SK-N-SH (cell line): ENCODE measurements at regions not wholly inside any gene's neighbourhood (a gene's known extent, or its start where the extent isn't known, plus 50 kb on each side); places are given as distances from the start of the nearest gene placed in this dataset.

Source experiments
- CTCF ChIA-PET: fragments of 300-600, 350-600 bp; formaldehyde crosslinking; extraction: SDS; loops from one replicate; lab custom pipeline; 2021; lab: Yijun Ruan, JAX
- POLR2A ChIA-PET: fragments of 350-600 bp; sonication (Branson Sonifier 250); formaldehyde crosslinking; extraction: SDS; loops from one replicate; lab custom pipeline; 2020; ENCODE audit warnings: antibody characterized with exemption, inconsistent platforms; lab: Yijun Ruan, JAX
- DNase-seq: peaks from one replicate; pipeline ENCODE4 v3.0.0; 2012
- H2AFZ ChIP-seq: fragments of 200-600 bp; sonication (generic); 2 replicates; pipeline ENCODE4 v1.8.1; 2016; ENCODE audit warnings: antibody characterized with exemption, mild to moderate bottlenecking, low read depth
- H3F3A ChIP-seq: fragments of 200-600 bp; sonication (generic); replicated peaks from 2 replicates; pipeline ENCODE3; 2016; ENCODE audit warnings: antibody characterized with exemption, mild to moderate bottlenecking; ENCODE audit not compliant: insufficient read depth
- H3K27ac ChIP-seq, 2 experiments: fragments of 200-500 bp in 1 of 2; fragments of 200-600 bp in 1 of 2; sonication (Bioruptor generic) in 1 of 2; sonication (generic), shearing (Covaris generic) in 1 of 2; 2 replicates each; pipeline versions ENCODE4 v1.5.1 to v1.6.1; 2014 to 2016; ENCODE audit warnings: low read depth in 2 of 2, inconsistent platforms in 1 of 2, low read length in 1 of 2, mild to moderate bottlenecking in 1 of 2, mixed read lengths in 1 of 2
- H3K27me3 ChIP-seq: fragments of 200-600 bp; sonication (generic), shearing (Covaris generic); 2 replicates; pipeline ENCODE4 v1.6.1; 2016; ENCODE audit warnings: mixed run types; ENCODE audit not compliant: insufficient read depth
- H3K36me3 ChIP-seq, 2 experiments: fragments of 200-500 bp in 1 of 2; fragments of 200-600 bp in 1 of 2; sonication (Bioruptor generic) in 1 of 2; sonication (generic) in 1 of 2; replicated peaks in 1 of 2; 2 replicates each; pipeline versions ENCODE3 to v1.5.1; 2014 to 2016; ENCODE audit warnings: low read length in 1 of 2, mild to moderate bottlenecking in 1 of 2; ENCODE audit not compliant: insufficient read depth in 2 of 2, control insufficient read depth in 1 of 2
- H3K4me1 ChIP-seq, 2 experiments: fragments of 200-500 bp in 1 of 2; fragments of 200-600 bp in 1 of 2; sonication (Bioruptor generic) in 1 of 2; sonication (generic), shearing (Covaris generic) in 1 of 2; 2 replicates each; pipeline versions ENCODE4 v1.5.1 to v1.6.1; 2014 to 2016; ENCODE audit warnings: low read depth in 1 of 2, low read length in 1 of 2, mixed run types in 1 of 2; ENCODE audit not compliant: insufficient read depth in 2 of 2, control insufficient read depth in 1 of 2
- H3K4me2 ChIP-seq: fragments of 200-600 bp; sonication (generic), shearing (Covaris generic); 2 replicates; pipeline ENCODE4 v1.6.1; 2017; ENCODE audit warnings: mixed run types
- H3K4me3 ChIP-seq, 2 experiments: fragments of 200-500 bp in 1 of 2; fragments of 200-600 bp in 1 of 2; sonication (Bioruptor generic) in 1 of 2; sonication (generic), shearing (Covaris generic) in 1 of 2; 2 replicates each; pipeline versions ENCODE4 v1.5.1 to v1.8.1; 2014 to 2016; ENCODE audit warnings: low read depth in 2 of 2, inconsistent platforms in 1 of 2, low read length in 1 of 2, mild to moderate bottlenecking in 1 of 2, mixed read lengths in 1 of 2, moderate library complexity in 1 of 2
- H3K79me2 ChIP-seq: fragments of 200-600 bp; sonication (generic); 2 replicates; pipeline ENCODE4 v1.8.1; 2017; ENCODE audit warnings: mild to moderate bottlenecking; ENCODE audit not compliant: insufficient read depth
- H3K9ac ChIP-seq: fragments of 200-600 bp; sonication (generic); 2 replicates; pipeline ENCODE4 v1.6.1; 2017; ENCODE audit warnings: mixed run types
- H3K9me2 ChIP-seq: fragments of 200-600 bp; sonication (generic); 2 replicates; pipeline ENCODE4 v1.6.1; 2017; ENCODE audit warnings: mixed run types
- H3K9me3 ChIP-seq: fragments of 200-600 bp; sonication (generic); 2 replicates; pipeline ENCODE4 v1.6.1; 2017; ENCODE audit warnings: mixed run types, mild to moderate bottlenecking, moderate library complexity
- H4K20me1 ChIP-seq: fragments of 200-600 bp; sonication (generic); 2 replicates; pipeline ENCODE4 v1.6.1; 2017; ENCODE audit warnings: mild to moderate bottlenecking, mixed run types; ENCODE audit not compliant: insufficient read depth
- CHD2 ChIP-seq: fragments of 150-350 bp; IDR thresholded peaks from 2 replicates; pipeline ENCODE4 v1.6.1; 2018; ENCODE audit warnings: low read length; ENCODE audit not compliant: partially characterized antibody
- EZH2phosphoT487 ChIP-seq: fragments of 200-600 bp; sonication (generic); IDR thresholded peaks from 2 replicates; pipeline ENCODE4 v1.6.1; 2017; ENCODE audit warnings: low read depth, mixed run types, mild to moderate bottlenecking, antibody characterized with exemption, moderate library complexity, borderline replicate concordance
- FOXJ3 ChIP-seq: sonication (generic); formaldehyde crosslinking; IDR thresholded peaks from 2 replicates; pipeline ENCODE4 v1.5.1; 2020; ENCODE audit warnings: mild to moderate bottlenecking, missing genetic modification reagents
- FOXM1 ChIP-seq: IDR thresholded peaks from 2 replicates; pipeline ENCODE4 v1.4.0; 2012; ENCODE audit warnings: low read depth, mild to moderate bottlenecking
- POLR2AphosphoS5 ChIP-seq: IDR thresholded peaks from 2 replicates; pipeline ENCODE4 v1.6.1; 2012; ENCODE audit warnings: low read depth, low read length
- RAD21 ChIP-seq: IDR thresholded peaks from 2 replicates; pipeline ENCODE4 v1.6.1; 2012; ENCODE audit warnings: mild to moderate bottlenecking, low read length
- RCOR1 ChIP-seq: fragments of 150-350 bp; IDR thresholded peaks from 2 replicates; pipeline ENCODE4 v1.6.1; 2017; ENCODE audit warnings: antibody characterized with exemption, low read length
- SIN3A ChIP-seq: IDR thresholded peaks from 2 replicates; pipeline ENCODE4 v1.6.1; 2012; ENCODE audit warnings: low read depth, mild to moderate bottlenecking, low read length, moderate library complexity, borderline replicate concordance
- SMC3 ChIP-seq: IDR thresholded peaks from 2 replicates; pipeline ENCODE4 v1.6.1; 2012; ENCODE audit warnings: low read depth, low read length, improper control_type of control experiment
- TCF12 ChIP-seq: IDR thresholded peaks from 2 replicates; pipeline ENCODE4 v1.4.0; 2012
- TEAD4 ChIP-seq: IDR thresholded peaks from 2 replicates; pipeline ENCODE4 v1.4.0; 2012; ENCODE audit warnings: mild to moderate bottlenecking, borderline replicate concordance; ENCODE audit not compliant: insufficient read depth
- TF ChIP-seq, protein P1 (sequence below): fragments of 150-350 bp; IDR thresholded peaks from 2 replicates; pipeline ENCODE4 v1.6.1; 2017; ENCODE audit warnings: antibody characterized with exemption, low read length, low read depth, borderline replicate concordance
- TF ChIP-seq, protein P2 (sequence below): IDR thresholded peaks from 2 replicates; pipeline ENCODE4 v1.4.0; 2012; ENCODE audit warnings: low read depth
- TF ChIP-seq, protein P3 (sequence below): fragments of 150-350 bp; IDR thresholded peaks from 2 replicates; pipeline ENCODE4 v1.6.1; 2016; ENCODE audit warnings: mild to moderate bottlenecking, low read depth, low read length
- TF ChIP-seq, protein P4 (sequence below): IDR thresholded peaks from 2 replicates; pipeline ENCODE4 v1.4.0; 2012; ENCODE audit warnings: low read depth, borderline replicate concordance
- TF ChIP-seq, protein P5 (sequence below): IDR thresholded peaks from 2 replicates; pipeline ENCODE4; 2012
- TF ChIP-seq, protein P6 (sequence below): fragments of 200-600 bp; sonication (generic); IDR thresholded peaks from 2 replicates; pipeline ENCODE4 v1.6.1; 2017; ENCODE audit warnings: antibody characterized with exemption, mild to moderate bottlenecking, moderate library complexity
- TF ChIP-seq, protein P7 (sequence below): IDR thresholded peaks from 2 replicates; pipeline ENCODE4 v1.6.1; 2012; ENCODE audit warnings: mild to moderate bottlenecking, low read depth, low read length, moderate library complexity

DNA sequence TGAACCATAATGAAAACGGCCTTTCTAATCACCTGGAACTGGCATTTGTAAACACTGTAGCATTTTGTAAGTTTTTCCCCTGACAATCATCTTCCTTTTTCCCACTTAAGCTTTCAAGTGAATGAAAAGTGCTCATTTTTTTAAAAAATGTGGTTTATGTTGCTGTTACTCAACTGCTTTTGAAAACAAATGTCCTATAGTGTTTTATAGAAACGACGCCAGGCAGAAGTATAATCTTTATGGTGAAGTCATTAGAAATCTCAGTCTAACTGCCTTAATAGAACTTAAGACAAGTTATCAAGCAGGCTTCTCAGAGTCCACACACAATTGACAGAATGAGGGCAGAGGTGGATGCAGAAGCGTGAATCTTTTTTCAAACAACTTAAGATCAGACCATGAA is 442.3 kb downstream of the KLF12 start (continued):
- TF ChIP-seq, protein P1, sequence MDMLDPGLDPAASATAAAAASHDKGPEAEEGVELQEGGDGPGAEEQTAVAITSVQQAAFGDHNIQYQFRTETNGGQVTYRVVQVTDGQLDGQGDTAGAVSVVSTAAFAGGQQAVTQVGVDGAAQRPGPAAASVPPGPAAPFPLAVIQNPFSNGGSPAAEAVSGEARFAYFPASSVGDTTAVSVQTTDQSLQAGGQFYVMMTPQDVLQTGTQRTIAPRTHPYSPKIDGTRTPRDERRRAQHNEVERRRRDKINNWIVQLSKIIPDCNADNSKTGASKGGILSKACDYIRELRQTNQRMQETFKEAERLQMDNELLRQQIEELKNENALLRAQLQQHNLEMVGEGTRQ: no peak
- TF ChIP-seq, protein P2, sequence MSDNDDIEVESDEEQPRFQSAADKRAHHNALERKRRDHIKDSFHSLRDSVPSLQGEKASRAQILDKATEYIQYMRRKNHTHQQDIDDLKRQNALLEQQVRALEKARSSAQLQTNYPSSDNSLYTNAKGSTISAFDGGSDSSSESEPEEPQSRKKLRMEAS: no peak
- TF ChIP-seq SMC3 (no peak), CHD2 (no peak), RAD21 (no peak)
- TF ChIP-seq, protein P3, sequence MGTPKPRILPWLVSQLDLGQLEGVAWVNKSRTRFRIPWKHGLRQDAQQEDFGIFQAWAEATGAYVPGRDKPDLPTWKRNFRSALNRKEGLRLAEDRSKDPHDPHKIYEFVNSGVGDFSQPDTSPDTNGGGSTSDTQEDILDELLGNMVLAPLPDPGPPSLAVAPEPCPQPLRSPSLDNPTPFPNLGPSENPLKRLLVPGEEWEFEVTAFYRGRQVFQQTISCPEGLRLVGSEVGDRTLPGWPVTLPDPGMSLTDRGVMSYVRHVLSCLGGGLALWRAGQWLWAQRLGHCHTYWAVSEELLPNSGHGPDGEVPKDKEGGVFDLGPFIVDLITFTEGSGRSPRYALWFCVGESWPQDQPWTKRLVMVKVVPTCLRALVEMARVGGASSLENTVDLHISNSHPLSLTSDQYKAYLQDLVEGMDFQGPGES: no peak

DNA sequence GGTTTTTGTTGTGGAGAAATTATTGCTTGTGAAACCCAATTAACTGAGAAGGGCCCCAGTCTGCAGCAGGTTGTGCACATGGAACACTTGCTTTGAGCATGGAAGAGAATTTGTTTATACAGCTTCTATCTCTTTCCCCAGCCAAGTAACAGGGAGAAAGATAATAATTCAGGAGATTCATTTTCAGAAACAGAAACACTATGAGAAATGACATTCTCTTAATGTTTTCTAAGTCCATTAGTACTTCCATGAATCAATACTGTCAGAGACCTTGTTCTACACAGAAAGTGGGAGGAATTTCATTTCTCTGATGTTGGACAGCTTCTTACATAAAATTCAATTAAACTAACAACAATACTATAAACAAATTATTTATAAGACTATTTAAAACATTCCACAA is 446.3 kb downstream of the KLF12 start:
- DNase-seq: no peak
- H3K9me2 ChIP-seq: no peaks in the 10 kb centered on the region
- H3K79me2 ChIP-seq: no peaks in the 10 kb centered on the region
- no peaks in the 10 kb centered on the region for H3K9me3 ChIP-seq
- CTCF ChIA-PET: interaction anchor here (0.6 kb wide), 1 partner anchor 71 kb away, joined by 3 read pairs; no protein-coding TSS in a partner anchor
- H3K27ac ChIP-seq: no peak overlapping the region
- no peaks in the 10 kb centered on the region for H3K4me1 ChIP-seq
- H3K9ac ChIP-seq: no peak overlapping the region
- H3K4me2 ChIP-seq: no peak overlapping the region
- H3F3A ChIP-seq: no peaks in the 10 kb centered on the region
- POLR2A ChIA-PET: no interaction called here
- H2AFZ ChIP-seq: no peak overlapping the region
- H3K27me3 ChIP-seq: no peaks in the 10 kb centered on the region
- H4K20me1 ChIP-seq: no peaks in the 10 kb centered on the region
- H3K36me3 ChIP-seq: peaks cover 0 to 5% of the 10 kb centered on the region in 2 experiments
- no peak overlapping the region for H3K4me3 ChIP-seq
- no peak for TF ChIP-seq TCF12
- TF ChIP-seq FOXJ3 (CRISPR knock-in tag): no peak
- TF ChIP-seq, protein P3: no peak
- TF ChIP-seq RCOR1: no peak
- TF ChIP-seq, protein P4, sequence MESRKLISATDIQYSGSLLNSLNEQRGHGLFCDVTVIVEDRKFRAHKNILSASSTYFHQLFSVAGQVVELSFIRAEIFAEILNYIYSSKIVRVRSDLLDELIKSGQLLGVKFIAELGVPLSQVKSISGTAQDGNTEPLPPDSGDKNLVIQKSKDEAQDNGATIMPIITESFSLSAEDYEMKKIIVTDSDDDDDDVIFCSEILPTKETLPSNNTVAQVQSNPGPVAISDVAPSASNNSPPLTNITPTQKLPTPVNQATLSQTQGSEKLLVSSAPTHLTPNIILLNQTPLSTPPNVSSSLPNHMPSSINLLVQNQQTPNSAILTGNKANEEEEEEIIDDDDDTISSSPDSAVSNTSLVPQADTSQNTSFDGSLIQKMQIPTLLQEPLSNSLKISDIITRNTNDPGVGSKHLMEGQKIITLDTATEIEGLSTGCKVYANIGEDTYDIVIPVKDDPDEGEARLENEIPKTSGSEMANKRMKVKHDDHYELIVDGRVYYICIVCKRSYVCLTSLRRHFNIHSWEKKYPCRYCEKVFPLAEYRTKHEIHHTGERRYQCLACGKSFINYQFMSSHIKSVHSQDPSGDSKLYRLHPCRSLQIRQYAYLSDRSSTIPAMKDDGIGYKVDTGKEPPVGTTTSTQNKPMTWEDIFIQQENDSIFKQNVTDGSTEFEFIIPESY: no peak
- no peak for TF ChIP-seq EZH2phosphoT487
- no peak for TF ChIP-seq FOXM1
- TF ChIP-seq, protein P5, sequence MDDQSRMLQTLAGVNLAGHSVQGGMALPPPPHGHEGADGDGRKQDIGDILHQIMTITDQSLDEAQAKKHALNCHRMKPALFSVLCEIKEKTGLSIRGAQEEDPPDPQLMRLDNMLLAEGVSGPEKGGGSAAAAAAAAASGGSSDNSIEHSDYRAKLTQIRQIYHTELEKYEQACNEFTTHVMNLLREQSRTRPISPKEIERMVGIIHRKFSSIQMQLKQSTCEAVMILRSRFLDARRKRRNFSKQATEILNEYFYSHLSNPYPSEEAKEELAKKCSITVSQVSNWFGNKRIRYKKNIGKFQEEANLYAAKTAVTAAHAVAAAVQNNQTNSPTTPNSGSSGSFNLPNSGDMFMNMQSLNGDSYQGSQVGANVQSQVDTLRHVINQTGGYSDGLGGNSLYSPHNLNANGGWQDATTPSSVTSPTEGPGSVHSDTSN: no peak
- TF ChIP-seq TEAD4: no peak
- TF ChIP-seq CHD2: no peak
- TF ChIP-seq, protein P6, sequence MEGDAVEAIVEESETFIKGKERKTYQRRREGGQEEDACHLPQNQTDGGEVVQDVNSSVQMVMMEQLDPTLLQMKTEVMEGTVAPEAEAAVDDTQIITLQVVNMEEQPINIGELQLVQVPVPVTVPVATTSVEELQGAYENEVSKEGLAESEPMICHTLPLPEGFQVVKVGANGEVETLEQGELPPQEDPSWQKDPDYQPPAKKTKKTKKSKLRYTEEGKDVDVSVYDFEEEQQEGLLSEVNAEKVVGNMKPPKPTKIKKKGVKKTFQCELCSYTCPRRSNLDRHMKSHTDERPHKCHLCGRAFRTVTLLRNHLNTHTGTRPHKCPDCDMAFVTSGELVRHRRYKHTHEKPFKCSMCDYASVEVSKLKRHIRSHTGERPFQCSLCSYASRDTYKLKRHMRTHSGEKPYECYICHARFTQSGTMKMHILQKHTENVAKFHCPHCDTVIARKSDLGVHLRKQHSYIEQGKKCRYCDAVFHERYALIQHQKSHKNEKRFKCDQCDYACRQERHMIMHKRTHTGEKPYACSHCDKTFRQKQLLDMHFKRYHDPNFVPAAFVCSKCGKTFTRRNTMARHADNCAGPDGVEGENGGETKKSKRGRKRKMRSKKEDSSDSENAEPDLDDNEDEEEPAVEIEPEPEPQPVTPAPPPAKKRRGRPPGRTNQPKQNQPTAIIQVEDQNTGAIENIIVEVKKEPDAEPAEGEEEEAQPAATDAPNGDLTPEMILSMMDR: no peak
- TF ChIP-seq, protein P2: no peak
- TF ChIP-seq SMC3: no peak
- TF ChIP-seq, protein P7, sequence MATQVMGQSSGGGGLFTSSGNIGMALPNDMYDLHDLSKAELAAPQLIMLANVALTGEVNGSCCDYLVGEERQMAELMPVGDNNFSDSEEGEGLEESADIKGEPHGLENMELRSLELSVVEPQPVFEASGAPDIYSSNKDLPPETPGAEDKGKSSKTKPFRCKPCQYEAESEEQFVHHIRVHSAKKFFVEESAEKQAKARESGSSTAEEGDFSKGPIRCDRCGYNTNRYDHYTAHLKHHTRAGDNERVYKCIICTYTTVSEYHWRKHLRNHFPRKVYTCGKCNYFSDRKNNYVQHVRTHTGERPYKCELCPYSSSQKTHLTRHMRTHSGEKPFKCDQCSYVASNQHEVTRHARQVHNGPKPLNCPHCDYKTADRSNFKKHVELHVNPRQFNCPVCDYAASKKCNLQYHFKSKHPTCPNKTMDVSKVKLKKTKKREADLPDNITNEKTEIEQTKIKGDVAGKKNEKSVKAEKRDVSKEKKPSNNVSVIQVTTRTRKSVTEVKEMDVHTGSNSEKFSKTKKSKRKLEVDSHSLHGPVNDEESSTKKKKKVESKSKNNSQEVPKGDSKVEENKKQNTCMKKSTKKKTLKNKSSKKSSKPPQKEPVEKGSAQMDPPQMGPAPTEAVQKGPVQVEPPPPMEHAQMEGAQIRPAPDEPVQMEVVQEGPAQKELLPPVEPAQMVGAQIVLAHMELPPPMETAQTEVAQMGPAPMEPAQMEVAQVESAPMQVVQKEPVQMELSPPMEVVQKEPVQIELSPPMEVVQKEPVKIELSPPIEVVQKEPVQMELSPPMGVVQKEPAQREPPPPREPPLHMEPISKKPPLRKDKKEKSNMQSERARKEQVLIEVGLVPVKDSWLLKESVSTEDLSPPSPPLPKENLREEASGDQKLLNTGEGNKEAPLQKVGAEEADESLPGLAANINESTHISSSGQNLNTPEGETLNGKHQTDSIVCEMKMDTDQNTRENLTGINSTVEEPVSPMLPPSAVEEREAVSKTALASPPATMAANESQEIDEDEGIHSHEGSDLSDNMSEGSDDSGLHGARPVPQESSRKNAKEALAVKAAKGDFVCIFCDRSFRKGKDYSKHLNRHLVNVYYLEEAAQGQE: no peak
- TF ChIP-seq SIN3A: no peak
- TF ChIP-seq POLR2AphosphoS5: no peak
